ENCODE measurements at regions not wholly inside any gene's neighbourhood (a gene's known extent, or its start where the extent isn't known, plus 50 kb on each side); places are given as distances from the start of the nearest gene placed in this dataset.

DNA sequence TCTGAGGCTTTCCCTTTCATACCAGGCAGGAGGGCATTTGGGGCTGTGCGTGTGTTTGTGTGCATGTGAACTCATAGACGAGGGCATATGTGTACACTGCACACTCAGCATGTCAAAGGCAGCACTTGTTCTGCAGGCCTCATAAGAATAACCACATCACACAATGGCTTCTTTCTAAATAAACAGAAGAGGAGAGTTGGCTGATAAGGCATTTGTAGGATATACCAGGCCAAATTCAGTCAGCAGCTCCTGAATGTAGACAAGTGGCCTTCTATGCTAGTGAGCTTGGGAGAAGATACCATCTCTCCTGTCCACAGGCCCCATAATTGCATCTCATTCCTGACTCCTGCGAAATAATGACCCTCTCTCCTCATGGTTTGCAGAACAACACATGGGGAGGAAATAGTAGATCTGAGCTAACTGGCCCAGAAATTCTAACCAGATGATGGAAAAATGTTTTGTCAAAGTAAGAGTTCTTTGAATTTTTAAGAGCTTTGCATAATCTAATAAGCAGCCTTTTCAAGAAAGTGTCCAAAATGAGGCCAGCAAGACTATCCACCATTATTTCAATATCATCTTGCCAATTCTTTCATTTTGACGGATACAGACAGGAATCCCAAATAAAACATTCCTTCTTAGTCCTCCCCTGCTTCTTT is 60.5 kb upstream of the GAS1 start:
- Histone ChIP-seq H3K27ac (no peak overlapping the region), H3K27me3 (no peaks in the 10 kb centered on the region), H3K4me1 (no peaks in the 10 kb centered on the region), H3K36me3 (replicated peaks in 1 of 2; ENCODE audit: insufficient read depth in 1 of 2, low read depth in 2 of 2) (no peaks in the 10 kb centered on the region), H3K4me3 (no peak overlapping the region), H3K9me3 (no peaks in the 10 kb centered on the region)
- ATAC-seq (no peak), DNase-seq (no peak)
- no peak for TF ChIP-seq POLR2A (IDR thresholded peaks at IDR 0.05)
- WGBS, 2 donors: 82 to 91% methylated on average over 4 of the region's 4 CpGs
- intact Hi-C loops (cut with DNase I): no loop called here

DNA sequence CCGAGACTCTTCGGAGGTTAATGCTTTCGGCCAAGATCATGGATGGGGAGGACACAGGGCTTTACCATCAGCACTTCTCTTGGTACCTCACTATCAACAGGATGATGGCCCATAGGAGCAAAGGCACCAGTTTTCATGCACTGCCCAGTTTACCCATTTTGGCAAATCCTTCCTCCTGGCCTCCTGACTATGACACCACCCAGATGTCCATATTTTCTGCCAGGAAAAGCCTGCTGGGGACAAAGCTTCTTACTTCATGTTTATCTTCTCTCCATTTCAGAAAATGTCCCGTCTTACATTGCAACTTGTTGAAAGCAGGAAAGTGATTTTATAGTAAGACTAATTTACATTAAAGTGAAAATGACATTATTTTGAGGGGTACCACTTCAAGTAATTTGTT is 61.4 kb upstream of the GAS1 start:
- ATAC-seq (no peak), DNase-seq (no peak)
- Histone ChIP-seq H3K27ac (no peak overlapping the region), H3K9me3 (no peaks in the 10 kb centered on the region), H3K4me3 (no peak overlapping the region), H3K36me3 (replicated peaks in 1 of 2; ENCODE audit: insufficient read depth in 1 of 2, low read depth in 2 of 2) (no peaks in the 10 kb centered on the region), H3K4me1 (no peaks in the 10 kb centered on the region), H3K27me3 (no peaks in the 10 kb centered on the region)
- no peak for TF ChIP-seq POLR2A (IDR thresholded peaks at IDR 0.05)
- intact Hi-C loops (cut with DNase I): no loop called here
- 74 to 76% methylated on average over 4 of the region's 4 CpGs for WGBS, 2 donors

DNA sequence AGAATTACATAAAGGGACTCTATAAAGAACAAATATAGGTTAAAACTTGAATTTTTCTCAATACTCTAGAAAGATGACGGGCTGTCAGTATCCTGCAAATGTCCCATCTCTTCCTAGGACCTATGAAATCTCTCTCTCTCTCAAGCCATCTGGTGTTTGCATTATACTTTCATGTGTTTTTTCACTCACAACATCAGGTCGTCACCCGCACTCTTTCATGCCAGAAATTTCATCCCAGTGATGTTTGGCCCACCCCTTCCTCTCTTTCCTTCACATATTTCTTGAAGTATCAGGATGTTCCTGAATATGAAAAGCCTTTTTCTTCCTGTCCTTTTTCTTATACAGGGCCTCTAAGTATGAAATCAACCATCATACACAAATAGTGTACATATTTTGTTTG is 63.3 kb upstream of the GAS1 start:
- no peaks in the 10 kb centered on the region for H3K27me3 ChIP-seq
- no peak for TF ChIP-seq POLR2A (IDR thresholded peaks at IDR 0.05)
- TF ChIP-seq, protein P1, sequence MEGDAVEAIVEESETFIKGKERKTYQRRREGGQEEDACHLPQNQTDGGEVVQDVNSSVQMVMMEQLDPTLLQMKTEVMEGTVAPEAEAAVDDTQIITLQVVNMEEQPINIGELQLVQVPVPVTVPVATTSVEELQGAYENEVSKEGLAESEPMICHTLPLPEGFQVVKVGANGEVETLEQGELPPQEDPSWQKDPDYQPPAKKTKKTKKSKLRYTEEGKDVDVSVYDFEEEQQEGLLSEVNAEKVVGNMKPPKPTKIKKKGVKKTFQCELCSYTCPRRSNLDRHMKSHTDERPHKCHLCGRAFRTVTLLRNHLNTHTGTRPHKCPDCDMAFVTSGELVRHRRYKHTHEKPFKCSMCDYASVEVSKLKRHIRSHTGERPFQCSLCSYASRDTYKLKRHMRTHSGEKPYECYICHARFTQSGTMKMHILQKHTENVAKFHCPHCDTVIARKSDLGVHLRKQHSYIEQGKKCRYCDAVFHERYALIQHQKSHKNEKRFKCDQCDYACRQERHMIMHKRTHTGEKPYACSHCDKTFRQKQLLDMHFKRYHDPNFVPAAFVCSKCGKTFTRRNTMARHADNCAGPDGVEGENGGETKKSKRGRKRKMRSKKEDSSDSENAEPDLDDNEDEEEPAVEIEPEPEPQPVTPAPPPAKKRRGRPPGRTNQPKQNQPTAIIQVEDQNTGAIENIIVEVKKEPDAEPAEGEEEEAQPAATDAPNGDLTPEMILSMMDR (IDR thresholded peaks at IDR 0.05): no peak
- DNase-seq (no peak), ATAC-seq (no peak)
- WGBS, 2 donors: 84 to 89% methylated on average over 3 of the region's 3 CpGs
- H3K36me3 ChIP-seq (replicated peaks in 1 of 2; ENCODE audit: insufficient read depth in 1 of 2, low read depth in 2 of 2): no peaks in the 10 kb centered on the region
- H3K27ac ChIP-seq: no peak overlapping the region
- no peaks in the 10 kb centered on the region for H3K4me1 ChIP-seq
- intact Hi-C loops (cut with DNase I): no loop called here
- no peak overlapping the region for H3K4me3 ChIP-seq
- H3K9me3 ChIP-seq: no peaks in the 10 kb centered on the region

DNA sequence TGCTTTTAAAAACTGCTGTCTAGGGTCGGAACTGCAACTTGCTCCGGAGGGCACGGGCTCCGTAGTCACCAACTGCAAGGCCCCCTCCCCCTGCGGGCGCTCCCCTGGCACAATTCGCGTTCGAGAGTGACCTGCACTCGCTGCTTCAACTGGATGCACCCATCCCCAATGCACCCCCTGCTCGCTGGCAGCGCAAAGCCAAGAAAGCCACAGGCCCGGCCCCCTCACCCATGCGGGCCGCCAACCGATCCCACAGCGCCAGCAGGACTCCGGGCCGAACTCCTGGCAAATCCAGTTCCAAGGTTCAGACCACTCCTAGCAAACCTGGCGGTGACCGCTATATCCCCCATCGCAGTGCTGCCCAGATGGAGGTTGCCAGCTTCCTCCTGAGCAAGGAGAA is 64.2 kb upstream of the GAS1 start:
- H3K36me3 ChIP-seq (replicated peaks in 1 of 2; ENCODE audit: insufficient read depth in 1 of 2, low read depth in 2 of 2): no peaks in the 10 kb centered on the region
- no peaks in the 10 kb centered on the region for H3K4me1 ChIP-seq
- no peaks in the 10 kb centered on the region for H3K9me3 ChIP-seq
- TF ChIP-seq POLR2A (IDR thresholded peaks at IDR 0.05): no peak
- TF ChIP-seq, protein P1 (IDR thresholded peaks at IDR 0.05): no peak
- ATAC-seq (no peak), DNase-seq (no peak)
- 92 to 95% methylated on average over 19 to 22 of the region's 22 CpGs for WGBS, 2 donors
- intact Hi-C loops (cut with DNase I): no loop called here
- H3K27me3 ChIP-seq: no peaks in the 10 kb centered on the region
- no peak overlapping the region for H3K4me3 ChIP-seq
- H3K27ac ChIP-seq: no peak overlapping the region

DNA sequence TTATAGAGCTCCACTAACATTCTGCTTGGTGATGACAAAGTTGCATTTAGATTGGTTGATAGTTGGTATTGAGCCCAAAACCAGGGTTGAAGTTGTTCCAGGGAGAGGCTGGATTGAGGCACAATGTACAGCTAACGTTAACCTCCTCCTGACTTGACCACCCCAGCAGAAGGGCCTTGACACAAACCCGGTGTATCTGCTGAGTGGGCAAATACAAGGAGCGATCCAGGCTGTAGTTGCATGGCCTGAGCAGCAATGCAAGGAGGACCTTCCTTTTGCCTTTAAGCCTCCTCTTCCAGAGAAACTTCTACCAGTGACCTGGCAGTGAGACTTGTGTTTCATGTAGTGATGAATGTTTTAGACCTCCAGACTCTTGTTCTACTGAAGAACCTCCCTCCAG is 66.2 kb upstream of the GAS1 start:
- no peak overlapping the region for H3K27ac ChIP-seq
- intact Hi-C loops (cut with DNase I): no loop called here
- no peaks in the 10 kb centered on the region for H3K36me3 ChIP-seq (replicated peaks in 1 of 2; ENCODE audit: insufficient read depth in 1 of 2, low read depth in 2 of 2)
- no peak for DNase-seq
- no peak for ATAC-seq
- H3K27me3 ChIP-seq: no peaks in the 10 kb centered on the region
- no peak overlapping the region for H3K4me3 ChIP-seq
- no peaks in the 10 kb centered on the region for H3K9me3 ChIP-seq
- 94 to 95% methylated on average over 3 of the region's 3 CpGs for WGBS, 2 donors
- no peaks in the 10 kb centered on the region for H3K4me1 ChIP-seq
- TF ChIP-seq, protein P1 (IDR thresholded peaks at IDR 0.05): no peak
- TF ChIP-seq POLR2A (IDR thresholded peaks at IDR 0.05): no peak

DNA sequence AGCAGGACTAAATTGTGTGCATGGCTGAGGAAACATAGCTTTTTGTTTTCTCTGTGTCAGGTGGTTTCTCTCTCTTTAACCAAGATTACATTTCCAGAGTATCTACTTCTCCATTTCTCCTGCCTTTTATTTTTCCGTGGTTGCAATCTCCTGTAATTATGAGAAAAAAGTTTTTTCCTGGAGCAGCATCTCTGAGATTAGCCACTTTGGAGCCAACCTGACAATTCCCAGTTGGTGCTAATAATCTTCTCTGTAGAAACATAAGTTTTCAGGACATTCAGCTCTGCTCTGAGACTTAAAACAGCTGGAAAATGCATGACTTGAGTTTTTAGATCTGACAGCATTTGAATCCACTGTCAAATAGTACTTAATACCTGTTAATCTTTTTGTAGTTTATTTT is 67.1 kb upstream of the GAS1 start:
- TF ChIP-seq POLR2A (IDR thresholded peaks at IDR 0.05): no peak
- TF ChIP-seq, protein P1 (IDR thresholded peaks at IDR 0.05): no peak
- Histone ChIP-seq H3K4me1 (no peaks in the 10 kb centered on the region), H3K27me3 (no peaks in the 10 kb centered on the region), H3K9me3 (no peaks in the 10 kb centered on the region), H3K27ac (no peak overlapping the region), H3K36me3 (replicated peaks in 1 of 2; ENCODE audit: insufficient read depth in 1 of 2, low read depth in 2 of 2) (no peaks in the 10 kb centered on the region), H3K4me3 (no peak overlapping the region)
- WGBS, 2 donors: 47 to 64% methylated on average over 1 of the region's 1 CpG
- no peak for DNase-seq
- ATAC-seq: no peak
- intact Hi-C loops (cut with DNase I): no loop called here
